SK-N-SH (cell line): ENCODE measurements at regions not wholly inside any gene's neighbourhood (a gene's known extent, or its start where the extent isn't known, plus 50 kb on each side); places are given as distances from the start of the nearest gene placed in this dataset.

Experiments used
- CTCF ChIA-PET: fragments of 300-600, 350-600 bp; formaldehyde crosslinking; extraction: SDS; loops from one replicate; lab custom pipeline; 2021; lab: Yijun Ruan, JAX
- POLR2A ChIA-PET: fragments of 350-600 bp; sonication (Branson Sonifier 250); formaldehyde crosslinking; extraction: SDS; loops from one replicate; lab custom pipeline; 2020; ENCODE audit warnings: antibody characterized with exemption, inconsistent platforms; lab: Yijun Ruan, JAX
- DNase-seq: peaks from one replicate; pipeline ENCODE4 v3.0.0; 2012
- H2AFZ ChIP-seq: fragments of 200-600 bp; sonication (generic); 2 replicates; pipeline ENCODE4 v1.8.1; 2016; ENCODE audit warnings: antibody characterized with exemption, mild to moderate bottlenecking, low read depth
- H3F3A ChIP-seq: fragments of 200-600 bp; sonication (generic); replicated peaks from 2 replicates; pipeline ENCODE3; 2016; ENCODE audit warnings: antibody characterized with exemption, mild to moderate bottlenecking; ENCODE audit not compliant: insufficient read depth
- H3K27ac ChIP-seq, 2 experiments: fragments of 200-500 bp in 1 of 2; fragments of 200-600 bp in 1 of 2; sonication (Bioruptor generic) in 1 of 2; sonication (generic), shearing (Covaris generic) in 1 of 2; 2 replicates each; pipeline versions ENCODE4 v1.5.1 to v1.6.1; 2014 to 2016; ENCODE audit warnings: low read depth in 2 of 2, inconsistent platforms in 1 of 2, low read length in 1 of 2, mild to moderate bottlenecking in 1 of 2, mixed read lengths in 1 of 2
- H3K27me3 ChIP-seq: fragments of 200-600 bp; sonication (generic), shearing (Covaris generic); 2 replicates; pipeline ENCODE4 v1.6.1; 2016; ENCODE audit warnings: mixed run types; ENCODE audit not compliant: insufficient read depth
- H3K36me3 ChIP-seq, 2 experiments: fragments of 200-500 bp in 1 of 2; fragments of 200-600 bp in 1 of 2; sonication (Bioruptor generic) in 1 of 2; sonication (generic) in 1 of 2; replicated peaks in 1 of 2; 2 replicates each; pipeline versions ENCODE3 to v1.5.1; 2014 to 2016; ENCODE audit warnings: low read length in 1 of 2, mild to moderate bottlenecking in 1 of 2; ENCODE audit not compliant: insufficient read depth in 2 of 2, control insufficient read depth in 1 of 2
- H3K4me1 ChIP-seq, 2 experiments: fragments of 200-500 bp in 1 of 2; fragments of 200-600 bp in 1 of 2; sonication (Bioruptor generic) in 1 of 2; sonication (generic), shearing (Covaris generic) in 1 of 2; 2 replicates each; pipeline versions ENCODE4 v1.5.1 to v1.6.1; 2014 to 2016; ENCODE audit warnings: low read depth in 1 of 2, low read length in 1 of 2, mixed run types in 1 of 2; ENCODE audit not compliant: insufficient read depth in 2 of 2, control insufficient read depth in 1 of 2
- H3K4me2 ChIP-seq: fragments of 200-600 bp; sonication (generic), shearing (Covaris generic); 2 replicates; pipeline ENCODE4 v1.6.1; 2017; ENCODE audit warnings: mixed run types
- H3K4me3 ChIP-seq, 2 experiments: fragments of 200-500 bp in 1 of 2; fragments of 200-600 bp in 1 of 2; sonication (Bioruptor generic) in 1 of 2; sonication (generic), shearing (Covaris generic) in 1 of 2; 2 replicates each; pipeline versions ENCODE4 v1.5.1 to v1.8.1; 2014 to 2016; ENCODE audit warnings: low read depth in 2 of 2, inconsistent platforms in 1 of 2, low read length in 1 of 2, mild to moderate bottlenecking in 1 of 2, mixed read lengths in 1 of 2, moderate library complexity in 1 of 2
- H3K79me2 ChIP-seq: fragments of 200-600 bp; sonication (generic); 2 replicates; pipeline ENCODE4 v1.8.1; 2017; ENCODE audit warnings: mild to moderate bottlenecking; ENCODE audit not compliant: insufficient read depth
- H3K9ac ChIP-seq: fragments of 200-600 bp; sonication (generic); 2 replicates; pipeline ENCODE4 v1.6.1; 2017; ENCODE audit warnings: mixed run types
- H3K9me2 ChIP-seq: fragments of 200-600 bp; sonication (generic); 2 replicates; pipeline ENCODE4 v1.6.1; 2017; ENCODE audit warnings: mixed run types
- H3K9me3 ChIP-seq: fragments of 200-600 bp; sonication (generic); 2 replicates; pipeline ENCODE4 v1.6.1; 2017; ENCODE audit warnings: mixed run types, mild to moderate bottlenecking, moderate library complexity
- H4K20me1 ChIP-seq: fragments of 200-600 bp; sonication (generic); 2 replicates; pipeline ENCODE4 v1.6.1; 2017; ENCODE audit warnings: mild to moderate bottlenecking, mixed run types; ENCODE audit not compliant: insufficient read depth
- CHD2 ChIP-seq: fragments of 150-350 bp; IDR thresholded peaks from 2 replicates; pipeline ENCODE4 v1.6.1; 2018; ENCODE audit warnings: low read length; ENCODE audit not compliant: partially characterized antibody
- ELF1 ChIP-seq: IDR thresholded peaks from 2 replicates; pipeline ENCODE4 v1.4.0; 2012
- EP300 ChIP-seq, 2 experiments: IDR thresholded peaks; 2 replicates each; pipeline versions ENCODE4 v1.4.0 to v1.6.1; 2012; ENCODE audit warnings: borderline replicate concordance in 1 of 2, low read depth in 1 of 2, low read length in 1 of 2
- EZH2phosphoT487 ChIP-seq: fragments of 200-600 bp; sonication (generic); IDR thresholded peaks from 2 replicates; pipeline ENCODE4 v1.6.1; 2017; ENCODE audit warnings: low read depth, mixed run types, mild to moderate bottlenecking, antibody characterized with exemption, moderate library complexity, borderline replicate concordance
- FOSL2 ChIP-seq: IDR thresholded peaks from 2 replicates; pipeline ENCODE4 v1.4.0; 2012; ENCODE audit warnings: low read depth, mild to moderate bottlenecking, moderate library complexity, borderline replicate concordance
- FOXJ3 ChIP-seq: sonication (generic); formaldehyde crosslinking; IDR thresholded peaks from 2 replicates; pipeline ENCODE4 v1.5.1; 2020; ENCODE audit warnings: mild to moderate bottlenecking, missing genetic modification reagents
- FOXM1 ChIP-seq: IDR thresholded peaks from 2 replicates; pipeline ENCODE4 v1.4.0; 2012; ENCODE audit warnings: low read depth, mild to moderate bottlenecking
- GATA2 ChIP-seq: sonication (generic); formaldehyde crosslinking; IDR thresholded peaks from 2 replicates; pipeline ENCODE4 v1.5.0; 2020; ENCODE audit warnings: mild to moderate bottlenecking, missing genetic modification reagents
- JUND ChIP-seq: IDR thresholded peaks from 2 replicates; pipeline ENCODE4 v1.4.0; 2012
- MXI1 ChIP-seq: IDR thresholded peaks from 2 replicates; pipeline ENCODE4 v1.6.1; 2012; ENCODE audit warnings: mild to moderate bottlenecking, low read depth, low read length, improper control_type of control experiment
- NFIC ChIP-seq: IDR thresholded peaks from 2 replicates; pipeline ENCODE4 v1.4.0; 2012; ENCODE audit warnings: borderline replicate concordance
- NRF1 ChIP-seq: IDR thresholded peaks from 2 replicates; pipeline ENCODE4 v1.6.1; 2012; ENCODE audit warnings: low read depth, mild to moderate bottlenecking, low read length
- POLR2AphosphoS5 ChIP-seq: IDR thresholded peaks from 2 replicates; pipeline ENCODE4 v1.6.1; 2012; ENCODE audit warnings: low read depth, low read length
- RCOR1 ChIP-seq: fragments of 150-350 bp; IDR thresholded peaks from 2 replicates; pipeline ENCODE4 v1.6.1; 2017; ENCODE audit warnings: antibody characterized with exemption, low read length
- RFX5 ChIP-seq: IDR thresholded peaks from 2 replicates; pipeline ENCODE4 v1.6.1; 2012; ENCODE audit warnings: mild to moderate bottlenecking, improper control_type of control experiment, low read length
- TAF1 ChIP-seq: IDR thresholded peaks from 2 replicates; pipeline ENCODE4 v1.6.1; 2012; ENCODE audit warnings: low read depth, mild to moderate bottlenecking, low read length, moderate library complexity, borderline replicate concordance
- TCF12 ChIP-seq: IDR thresholded peaks from 2 replicates; pipeline ENCODE4 v1.4.0; 2012
- TEAD4 ChIP-seq: IDR thresholded peaks from 2 replicates; pipeline ENCODE4 v1.4.0; 2012; ENCODE audit warnings: mild to moderate bottlenecking, borderline replicate concordance; ENCODE audit not compliant: insufficient read depth
- YY1 ChIP-seq: IDR thresholded peaks from 2 replicates; pipeline ENCODE4 v1.4.0; 2012; ENCODE audit warnings: low read depth, mild to moderate bottlenecking
- WGBS: methylation state at CpG from one replicate; pipeline ENCODE4 v1.1.6; 2017; ENCODE audit warnings: low lambda C conversion rate; 5-methylcytosine and 5-hydroxymethylcytosine counted together
- TF ChIP-seq, protein P1 (sequence below): IDR thresholded peaks from 2 replicates; pipeline ENCODE4 v1.4.0; 2012; ENCODE audit warnings: low read depth
- TF ChIP-seq, protein P2 (sequence below): fragments of 150-350 bp; IDR thresholded peaks from 2 replicates; pipeline ENCODE4 v1.6.1; 2016; ENCODE audit warnings: mild to moderate bottlenecking, low read depth, low read length
- TF ChIP-seq, protein P3 (sequence below): IDR thresholded peaks from 2 replicates; pipeline ENCODE4 v1.4.0; 2012; ENCODE audit warnings: low read depth, borderline replicate concordance
- TF ChIP-seq, protein P4 (sequence below): IDR thresholded peaks from 2 replicates; pipeline ENCODE4 v1.4.0; 2012; ENCODE audit warnings: low read depth, borderline replicate concordance
- TF ChIP-seq, protein P5 (sequence below): fragments of 200-600 bp; sonication (generic); IDR thresholded peaks from 2 replicates; pipeline ENCODE4 v1.6.1; 2017; ENCODE audit warnings: antibody characterized with exemption, mild to moderate bottlenecking, moderate library complexity

DNA sequence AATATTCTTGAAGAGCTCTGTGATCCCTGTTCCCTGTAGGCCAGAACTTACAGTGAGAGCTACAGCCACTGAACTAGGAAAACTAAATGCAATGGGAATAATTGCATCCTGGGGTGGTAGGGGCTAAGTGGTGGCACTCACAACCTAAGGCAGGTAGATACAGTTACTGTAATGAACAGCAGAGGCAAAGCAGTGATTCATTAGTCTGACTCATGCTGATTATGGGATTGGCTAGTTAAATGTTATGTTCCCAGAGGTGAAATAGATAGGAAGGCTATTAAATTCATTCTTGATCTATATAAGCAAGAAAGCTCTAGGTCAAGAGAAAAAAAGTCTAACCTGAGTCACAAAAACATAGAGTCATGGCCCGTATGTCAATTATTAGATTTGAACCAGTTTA, 173.1 kb upstream of the MALRD1 start (continued):
- no peak for TF ChIP-seq RCOR1
- no peak for TF ChIP-seq JUND
- TF ChIP-seq TEAD4 = no peak
- no peak for TF ChIP-seq YY1
- TF ChIP-seq, protein P1, sequence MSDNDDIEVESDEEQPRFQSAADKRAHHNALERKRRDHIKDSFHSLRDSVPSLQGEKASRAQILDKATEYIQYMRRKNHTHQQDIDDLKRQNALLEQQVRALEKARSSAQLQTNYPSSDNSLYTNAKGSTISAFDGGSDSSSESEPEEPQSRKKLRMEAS = no peak
- no peak for TF ChIP-seq EP300 (IDR thresholded peaks at IDR 0.05; ENCODE audit: borderline replicate concordance in 1 of 2, low read depth in 1 of 2, low read length in 1 of 2)
- TF ChIP-seq FOSL2 = no peak
- TF ChIP-seq RFX5 = no peak
- TF ChIP-seq, protein P2, sequence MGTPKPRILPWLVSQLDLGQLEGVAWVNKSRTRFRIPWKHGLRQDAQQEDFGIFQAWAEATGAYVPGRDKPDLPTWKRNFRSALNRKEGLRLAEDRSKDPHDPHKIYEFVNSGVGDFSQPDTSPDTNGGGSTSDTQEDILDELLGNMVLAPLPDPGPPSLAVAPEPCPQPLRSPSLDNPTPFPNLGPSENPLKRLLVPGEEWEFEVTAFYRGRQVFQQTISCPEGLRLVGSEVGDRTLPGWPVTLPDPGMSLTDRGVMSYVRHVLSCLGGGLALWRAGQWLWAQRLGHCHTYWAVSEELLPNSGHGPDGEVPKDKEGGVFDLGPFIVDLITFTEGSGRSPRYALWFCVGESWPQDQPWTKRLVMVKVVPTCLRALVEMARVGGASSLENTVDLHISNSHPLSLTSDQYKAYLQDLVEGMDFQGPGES = no peak
- no peak for TF ChIP-seq ELF1
- TF ChIP-seq, all 33 proteins: peak for 0

DNA sequence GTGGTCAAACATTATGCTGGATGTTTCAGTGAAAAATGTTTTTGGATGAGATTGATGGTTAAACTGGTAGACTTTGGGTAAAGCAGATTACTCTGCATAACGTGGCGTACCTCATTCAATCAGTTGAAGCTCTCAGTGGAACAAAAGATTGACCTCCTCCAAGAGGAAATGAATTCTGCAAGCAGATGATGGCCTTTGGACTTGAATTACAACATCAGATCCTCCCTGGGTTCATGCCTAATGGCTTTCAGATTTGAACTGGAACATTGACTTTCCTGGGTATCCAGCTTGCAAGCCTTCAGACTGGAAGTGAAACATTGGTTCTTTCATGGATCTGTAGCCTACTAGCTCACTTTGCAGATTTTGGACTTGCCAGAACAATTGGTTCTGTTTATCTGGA, 169.3 kb upstream of the MALRD1 start:
- Histone ChIP-seq H3K9me2 (no peaks in the 10 kb centered on the region), H3F3A (no peaks in the 10 kb centered on the region), H3K4me2 (no peak overlapping the region)
- POLR2A ChIA-PET = no interaction called here
- CTCF ChIA-PET = no interaction called here
- TF ChIP-seq TAF1 = no peak
- no peak for TF ChIP-seq POLR2AphosphoS5
- TF ChIP-seq CHD2 = no peak
- TF ChIP-seq, protein P3, sequence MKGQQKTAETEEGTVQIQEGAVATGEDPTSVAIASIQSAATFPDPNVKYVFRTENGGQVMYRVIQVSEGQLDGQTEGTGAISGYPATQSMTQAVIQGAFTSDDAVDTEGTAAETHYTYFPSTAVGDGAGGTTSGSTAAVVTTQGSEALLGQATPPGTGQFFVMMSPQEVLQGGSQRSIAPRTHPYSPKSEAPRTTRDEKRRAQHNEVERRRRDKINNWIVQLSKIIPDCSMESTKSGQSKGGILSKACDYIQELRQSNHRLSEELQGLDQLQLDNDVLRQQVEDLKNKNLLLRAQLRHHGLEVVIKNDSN = no peak
- no peak for TF ChIP-seq JUND
- TF ChIP-seq, protein P4, sequence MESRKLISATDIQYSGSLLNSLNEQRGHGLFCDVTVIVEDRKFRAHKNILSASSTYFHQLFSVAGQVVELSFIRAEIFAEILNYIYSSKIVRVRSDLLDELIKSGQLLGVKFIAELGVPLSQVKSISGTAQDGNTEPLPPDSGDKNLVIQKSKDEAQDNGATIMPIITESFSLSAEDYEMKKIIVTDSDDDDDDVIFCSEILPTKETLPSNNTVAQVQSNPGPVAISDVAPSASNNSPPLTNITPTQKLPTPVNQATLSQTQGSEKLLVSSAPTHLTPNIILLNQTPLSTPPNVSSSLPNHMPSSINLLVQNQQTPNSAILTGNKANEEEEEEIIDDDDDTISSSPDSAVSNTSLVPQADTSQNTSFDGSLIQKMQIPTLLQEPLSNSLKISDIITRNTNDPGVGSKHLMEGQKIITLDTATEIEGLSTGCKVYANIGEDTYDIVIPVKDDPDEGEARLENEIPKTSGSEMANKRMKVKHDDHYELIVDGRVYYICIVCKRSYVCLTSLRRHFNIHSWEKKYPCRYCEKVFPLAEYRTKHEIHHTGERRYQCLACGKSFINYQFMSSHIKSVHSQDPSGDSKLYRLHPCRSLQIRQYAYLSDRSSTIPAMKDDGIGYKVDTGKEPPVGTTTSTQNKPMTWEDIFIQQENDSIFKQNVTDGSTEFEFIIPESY = no peak
- no peak for TF ChIP-seq RFX5
- TF ChIP-seq FOXJ3 (CRISPR knock-in tag) = no peak
- TF ChIP-seq FOXM1 = no peak
- no peak for TF ChIP-seq TEAD4
- TF ChIP-seq FOSL2 = no peak
- TF ChIP-seq MXI1 = no peak
- no peak for TF ChIP-seq EZH2phosphoT487
- TF ChIP-seq TCF12 = no peak
- no peak for TF ChIP-seq GATA2 (CRISPR knock-in tag)
- no peak for TF ChIP-seq NRF1
- no peak for TF ChIP-seq RCOR1
- TF ChIP-seq, protein P5, sequence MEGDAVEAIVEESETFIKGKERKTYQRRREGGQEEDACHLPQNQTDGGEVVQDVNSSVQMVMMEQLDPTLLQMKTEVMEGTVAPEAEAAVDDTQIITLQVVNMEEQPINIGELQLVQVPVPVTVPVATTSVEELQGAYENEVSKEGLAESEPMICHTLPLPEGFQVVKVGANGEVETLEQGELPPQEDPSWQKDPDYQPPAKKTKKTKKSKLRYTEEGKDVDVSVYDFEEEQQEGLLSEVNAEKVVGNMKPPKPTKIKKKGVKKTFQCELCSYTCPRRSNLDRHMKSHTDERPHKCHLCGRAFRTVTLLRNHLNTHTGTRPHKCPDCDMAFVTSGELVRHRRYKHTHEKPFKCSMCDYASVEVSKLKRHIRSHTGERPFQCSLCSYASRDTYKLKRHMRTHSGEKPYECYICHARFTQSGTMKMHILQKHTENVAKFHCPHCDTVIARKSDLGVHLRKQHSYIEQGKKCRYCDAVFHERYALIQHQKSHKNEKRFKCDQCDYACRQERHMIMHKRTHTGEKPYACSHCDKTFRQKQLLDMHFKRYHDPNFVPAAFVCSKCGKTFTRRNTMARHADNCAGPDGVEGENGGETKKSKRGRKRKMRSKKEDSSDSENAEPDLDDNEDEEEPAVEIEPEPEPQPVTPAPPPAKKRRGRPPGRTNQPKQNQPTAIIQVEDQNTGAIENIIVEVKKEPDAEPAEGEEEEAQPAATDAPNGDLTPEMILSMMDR = no peak
- TF ChIP-seq NFIC = no peak
- no peak for TF ChIP-seq YY1
- TF ChIP-seq, all 33 proteins: peak for 0
- no peak for DNase-seq
- Histone ChIP-seq H3K4me3 (no peak overlapping the region), H3K9me3 (no peaks in the 10 kb centered on the region), H3K27ac (no peak overlapping the region), H2AFZ (no peak overlapping the region), H3K4me1 (no peaks in the 10 kb centered on the region), H3K79me2 (no peaks in the 10 kb centered on the region), H3K9ac (no peak overlapping the region), H3K27me3 (no peaks in the 10 kb centered on the region), H4K20me1 (no peaks in the 10 kb centered on the region), H3K36me3 (no peaks in the 10 kb centered on the region)
- 44% methylated on average over 2 of the region's 2 CpGs for WGBS
